ENCODE measurements at regions not wholly inside any gene's neighbourhood (a gene's known extent, or its start where the extent isn't known, plus 50 kb on each side); places are given as distances from the start of the nearest gene placed in this dataset.

DNA sequence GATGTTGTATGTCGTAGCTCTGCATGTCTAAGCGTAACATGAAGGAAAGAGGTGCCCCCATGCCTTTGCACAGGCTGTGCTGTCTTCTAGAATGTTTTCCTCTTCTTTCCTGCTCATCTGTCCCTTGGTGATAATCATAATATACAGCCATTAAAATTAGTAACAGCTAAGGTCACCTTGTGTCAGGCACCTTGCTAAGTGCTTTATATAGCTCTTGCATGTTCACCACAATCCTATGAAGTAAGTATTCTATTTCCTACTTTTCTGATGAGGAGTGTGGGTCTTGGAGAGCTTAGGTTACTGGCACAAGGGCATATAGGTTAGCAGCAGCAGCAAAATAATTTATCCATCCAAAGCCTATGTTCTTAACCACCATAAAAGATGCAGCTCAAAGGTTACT lies 754.4 kb downstream of the NTRK3 start:
- TF ChIP-seq, protein P1, sequence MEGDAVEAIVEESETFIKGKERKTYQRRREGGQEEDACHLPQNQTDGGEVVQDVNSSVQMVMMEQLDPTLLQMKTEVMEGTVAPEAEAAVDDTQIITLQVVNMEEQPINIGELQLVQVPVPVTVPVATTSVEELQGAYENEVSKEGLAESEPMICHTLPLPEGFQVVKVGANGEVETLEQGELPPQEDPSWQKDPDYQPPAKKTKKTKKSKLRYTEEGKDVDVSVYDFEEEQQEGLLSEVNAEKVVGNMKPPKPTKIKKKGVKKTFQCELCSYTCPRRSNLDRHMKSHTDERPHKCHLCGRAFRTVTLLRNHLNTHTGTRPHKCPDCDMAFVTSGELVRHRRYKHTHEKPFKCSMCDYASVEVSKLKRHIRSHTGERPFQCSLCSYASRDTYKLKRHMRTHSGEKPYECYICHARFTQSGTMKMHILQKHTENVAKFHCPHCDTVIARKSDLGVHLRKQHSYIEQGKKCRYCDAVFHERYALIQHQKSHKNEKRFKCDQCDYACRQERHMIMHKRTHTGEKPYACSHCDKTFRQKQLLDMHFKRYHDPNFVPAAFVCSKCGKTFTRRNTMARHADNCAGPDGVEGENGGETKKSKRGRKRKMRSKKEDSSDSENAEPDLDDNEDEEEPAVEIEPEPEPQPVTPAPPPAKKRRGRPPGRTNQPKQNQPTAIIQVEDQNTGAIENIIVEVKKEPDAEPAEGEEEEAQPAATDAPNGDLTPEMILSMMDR (IDR thresholded peaks at IDR 0.05): no peak
- TF ChIP-seq EZH2 (IDR thresholded peaks at IDR 0.05): no peak
- TF ChIP-seq EZH2phosphoT487 (IDR thresholded peaks at IDR 0.05): no peak

Measured in neural progenitor cell (in vitro differentiated cells).